Peyer's patch (tissue), 4 donors: ENCODE measurements at regions not wholly inside any gene's neighbourhood (a gene's known extent, or its start where the extent isn't known, plus 50 kb on each side); places are given as distances from the start of the nearest gene placed in this dataset.

ENCODE experiments used
- CTCF ChIP-seq, 6 experiments: fragments of 450-650 bp in 4 of 6; fragments of 200-600 bp in 2 of 6; sonication (generic) in 1 of 6; IDR thresholded peaks; one replicate each; pipeline ENCODE4 v1.5.1; 2017 to 2019; ENCODE audit warnings: antibody characterized with exemption in 6 of 6, mild to moderate bottlenecking in 3 of 6, moderate library complexity in 1 of 6
- POLR2A ChIP-seq, 2 donors: fragments of 450-650 bp; IDR thresholded peaks; one replicate each; pipeline ENCODE4 v1.5.1; 2017; ENCODE audit warnings: antibody characterized with exemption in 2 of 2, mild to moderate bottlenecking in 2 of 2, moderate library complexity in 2 of 2

GRCh38 chr5:33304601-33305000 lies 136.2 kb upstream of the TARS1 start:
- TF ChIP-seq POLR2A (IDR thresholded peaks at IDR 0.05): no peak
- no peak for TF ChIP-seq CTCF (IDR thresholded peaks at IDR 0.05)
